ENCODE measurements at regions not wholly inside any gene's neighbourhood (a gene's known extent, or its start where the extent isn't known, plus 50 kb on each side); places are given as distances from the start of the nearest gene placed in this dataset.

- Histone ChIP-seq H3K36me3 (replicated peaks in 1 of 2; ENCODE audit: control insufficient read depth in 1 of 2, insufficient read depth in 2 of 2, low read length in 2 of 2) (no peaks in the 10 kb centered on the region), H3K4me3 (replicated peaks in 1 of 3; ENCODE audit: low read depth in 2 of 3, low read length in 3 of 3) (no peak overlapping the region), H3K27me3 (ENCODE audit: control insufficient read depth in 2 of 2, insufficient read depth in 2 of 2, low read length in 2 of 2) (no peaks in the 10 kb centered on the region), H2AFZ (ENCODE audit: insufficient read depth, low read depth, low read length, poor library complexity, severe bottlenecking) (no peak overlapping the region), H3K27ac (ENCODE audit: low read depth in 1 of 2, low read length in 2 of 2) (no peak overlapping the region), H3K9ac (ENCODE audit: insufficient read depth, low read length, poor library complexity, severe bottlenecking) (no peak overlapping the region), H3K79me2 (ENCODE audit: insufficient read depth, low read length) (no peaks in the 10 kb centered on the region), H3K9me3 (replicated peaks in 1 of 2; ENCODE audit: control insufficient read depth in 1 of 2, insufficient read depth in 1 of 2, low read length in 2 of 2) (no peaks in the 10 kb centered on the region), H4K20me1 (ENCODE audit: insufficient read depth, low read length) (no peaks in the 10 kb centered on the region), H3K4me1 (ENCODE audit: control insufficient read depth in 1 of 2, insufficient read depth in 2 of 2, low read length in 2 of 2) (no peaks in the 10 kb centered on the region), H3K4me2 (replicated peaks; ENCODE audit: extremely low read depth, low read length, poor library complexity, severe bottlenecking) (no peak overlapping the region)
- H3K36me3 Mint-ChIP-seq = no peaks in the 10 kb centered on the region
- TF ChIP-seq, protein P1, sequence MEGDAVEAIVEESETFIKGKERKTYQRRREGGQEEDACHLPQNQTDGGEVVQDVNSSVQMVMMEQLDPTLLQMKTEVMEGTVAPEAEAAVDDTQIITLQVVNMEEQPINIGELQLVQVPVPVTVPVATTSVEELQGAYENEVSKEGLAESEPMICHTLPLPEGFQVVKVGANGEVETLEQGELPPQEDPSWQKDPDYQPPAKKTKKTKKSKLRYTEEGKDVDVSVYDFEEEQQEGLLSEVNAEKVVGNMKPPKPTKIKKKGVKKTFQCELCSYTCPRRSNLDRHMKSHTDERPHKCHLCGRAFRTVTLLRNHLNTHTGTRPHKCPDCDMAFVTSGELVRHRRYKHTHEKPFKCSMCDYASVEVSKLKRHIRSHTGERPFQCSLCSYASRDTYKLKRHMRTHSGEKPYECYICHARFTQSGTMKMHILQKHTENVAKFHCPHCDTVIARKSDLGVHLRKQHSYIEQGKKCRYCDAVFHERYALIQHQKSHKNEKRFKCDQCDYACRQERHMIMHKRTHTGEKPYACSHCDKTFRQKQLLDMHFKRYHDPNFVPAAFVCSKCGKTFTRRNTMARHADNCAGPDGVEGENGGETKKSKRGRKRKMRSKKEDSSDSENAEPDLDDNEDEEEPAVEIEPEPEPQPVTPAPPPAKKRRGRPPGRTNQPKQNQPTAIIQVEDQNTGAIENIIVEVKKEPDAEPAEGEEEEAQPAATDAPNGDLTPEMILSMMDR (IDR thresholded peaks at IDR 0.05) = no peak
- no peak overlapping the region for H3K4me3 Mint-ChIP-seq
- DNase-seq = no peak
- peaks cover 0 to 1% (median 0%) of the 10 kb centered on the region in 3 donors for H3K27me3 Mint-ChIP-seq (ENCODE audit: low read depth in 3 of 3)
- H3K4me1 Mint-ChIP-seq = no peaks in the 10 kb centered on the region
- intact Hi-C loops (cut with micrococcal nuclease) = no loop called here
- WGBS (ENCODE audit: insufficient coverage) = 0% methylated on average over 2 of the region's 2 CpGs
- no peak overlapping the region for H3K27ac Mint-ChIP-seq
- peaks cover 0 to 9% (median 1%) of the 10 kb centered on the region in 7 donors for H3K9me3 Mint-ChIP-seq
Measured at GRCh38 chr5:124544366-124545055, 201.9 kb downstream of the ZNF608 start.

GRCh38 chr5:124538931-124539330, 207.5 kb downstream of the ZNF608 start:
- Histone ChIP-seq H3K4me3 (replicated peaks in 1 of 3; ENCODE audit: low read depth in 2 of 3, low read length in 3 of 3) (no peak overlapping the region), H4K20me1 (ENCODE audit: insufficient read depth, low read length) (no peaks in the 10 kb centered on the region), H3K27me3 (ENCODE audit: control insufficient read depth in 2 of 2, insufficient read depth in 2 of 2, low read length in 2 of 2) (no peaks in the 10 kb centered on the region), H3K27ac (ENCODE audit: low read depth in 1 of 2, low read length in 2 of 2) (no peak overlapping the region), H3K4me2 (replicated peaks; ENCODE audit: extremely low read depth, low read length, poor library complexity, severe bottlenecking) (no peak overlapping the region), H3K79me2 (ENCODE audit: insufficient read depth, low read length) (no peaks in the 10 kb centered on the region), H3K36me3 (replicated peaks in 1 of 2; ENCODE audit: control insufficient read depth in 1 of 2, insufficient read depth in 2 of 2, low read length in 2 of 2) (no peaks in the 10 kb centered on the region), H3K4me1 (ENCODE audit: control insufficient read depth in 1 of 2, insufficient read depth in 2 of 2, low read length in 2 of 2) (no peaks in the 10 kb centered on the region), H2AFZ (ENCODE audit: insufficient read depth, low read depth, low read length, poor library complexity, severe bottlenecking) (no peak overlapping the region), H3K9me3 (replicated peaks in 1 of 2; ENCODE audit: control insufficient read depth in 1 of 2, insufficient read depth in 1 of 2, low read length in 2 of 2) (no peaks in the 10 kb centered on the region), H3K9ac (ENCODE audit: insufficient read depth, low read length, poor library complexity, severe bottlenecking) (no peak overlapping the region)
- Mint-ChIP-seq H3K27ac (no peak overlapping the region), H3K27me3 (ENCODE audit: low read depth in 3 of 3) (peaks cover 0 to 1% (median 0%) of the 10 kb centered on the region in 3 donors), H3K9me3 (peaks cover 2 to 16% (median 6%) of the 10 kb centered on the region in 7 donors), H3K4me1 (no peaks in the 10 kb centered on the region), H3K4me3 (no peak overlapping the region), H3K36me3 (no peaks in the 10 kb centered on the region)
- intact Hi-C loops (cut with micrococcal nuclease) = no loop called here
- WGBS (ENCODE audit: insufficient coverage) = no CpG with 5 or more reads among the region's 1 CpG
- DNase-seq = no peak
- TF ChIP-seq, protein P1 (IDR thresholded peaks at IDR 0.05) = no peak

All from CD14-positive monocyte (primary cell).